HG02970 (cell line): ENCODE measurements at regions not wholly inside any gene's neighbourhood (a gene's known extent, or its start where the extent isn't known, plus 50 kb on each side); places are given as distances from the start of the nearest gene placed in this dataset.
"Not testable (repeated sequence)": the region's sequence is repeated elsewhere in the genome, so short reads cannot be mapped to it uniquely, and the experiment has no call there.

Experiments
- ATAC-seq: cut with Tn5 transposase; IDR thresholded peaks from one replicate; pipeline ENCODE4 v1.9.1; 2021; ENCODE audit warnings: mild to moderate bottlenecking, moderate library complexity, moderate number of reproducible peaks; ENCODE audit not compliant: unreplicated experiment, low FRiP score

GRCh38 chr6:57976371-57976770 lies 658.9 kb downstream of the PRIM2 start:
- ATAC-seq = not testable (repeated sequence)

GRCh38 chr6:57983603-57984002 lies 666.2 kb downstream of the PRIM2 start:
- ATAC-seq = not testable (repeated sequence)

GRCh38 chr6:57984575-57984974 lies 667.1 kb downstream of the PRIM2 start:
- ATAC-seq = not testable (repeated sequence)

GRCh38 chr6:57985734-57986133 lies 668.3 kb downstream of the PRIM2 start:
- not testable (repeated sequence) for ATAC-seq

- ATAC-seq = peak; percentile 98
Measured at GRCh38 chr6:57986584-57986983, 669.2 kb downstream of the PRIM2 start.

GRCh38 chr6:57989520-57990080 lies 672.2 kb downstream of the PRIM2 start:
- not testable (repeated sequence) for ATAC-seq

GRCh38 chr6:57998858-57999619 lies 681.6 kb downstream of the PRIM2 start:
- ATAC-seq = not testable (repeated sequence)

- ATAC-seq = not testable (repeated sequence)
Measured at GRCh38 chr6:58000233-58000632, 682.8 kb downstream of the PRIM2 start.

GRCh38 chr6:58003417-58004167 lies 686.2 kb downstream of the PRIM2 start:
- ATAC-seq = not testable (repeated sequence)

GRCh38 chr6:58007334-58008000 lies 690.0 kb downstream of the PRIM2 start:
- ATAC-seq = not testable (repeated sequence)

GRCh38 chr6:58008001-58008335 lies 690.5 kb downstream of the PRIM2 start:
- not testable (repeated sequence) for ATAC-seq

GRCh38 chr6:58011954-58012600 lies 694.6 kb downstream of the PRIM2 start:
- ATAC-seq = not testable (repeated sequence)

- ATAC-seq = not testable (repeated sequence)
Measured at GRCh38 chr6:58016614-58017013, 699.2 kb downstream of the PRIM2 start.

- ATAC-seq = not testable (repeated sequence)
Measured at GRCh38 chr6:58028188-58028587, 710.8 kb downstream of the PRIM2 start.

GRCh38 chr6:58038213-58038612 lies 720.8 kb downstream of the PRIM2 start:
- ATAC-seq = not testable (repeated sequence)

GRCh38 chr6:58046584-58046983 lies 729.2 kb downstream of the PRIM2 start:
- ATAC-seq = not testable (repeated sequence)

GRCh38 chr6:58047389-58047788 lies 730.0 kb downstream of the PRIM2 start:
- ATAC-seq = not testable (repeated sequence)

- not testable (repeated sequence) for ATAC-seq
Measured at GRCh38 chr6:58047865-58048264, 730.4 kb downstream of the PRIM2 start.

- ATAC-seq = not testable (repeated sequence)
Measured at GRCh38 chr6:58055465-58056176, 738.2 kb downstream of the PRIM2 start.

- ATAC-seq = not testable (repeated sequence)
Measured at GRCh38 chr6:58059701-58060100, 742.3 kb downstream of the PRIM2 start.
